CMK (cell line): ENCODE measurements at regions not wholly inside any gene's neighbourhood (a gene's known extent, or its start where the extent isn't known, plus 50 kb on each side); places are given as distances from the start of the nearest gene placed in this dataset.

ENCODE experiments used
- DNase-seq: peaks from one replicate; pipeline ENCODE4 v3.0.0-alpha.2; 2010; ENCODE audit warnings: low read depth

- DNase-seq: peak; percentile 24
These were observed 100.7 kb downstream of the ASB7 start for GRCh38 chr15:100703032-100703578.

DNA sequence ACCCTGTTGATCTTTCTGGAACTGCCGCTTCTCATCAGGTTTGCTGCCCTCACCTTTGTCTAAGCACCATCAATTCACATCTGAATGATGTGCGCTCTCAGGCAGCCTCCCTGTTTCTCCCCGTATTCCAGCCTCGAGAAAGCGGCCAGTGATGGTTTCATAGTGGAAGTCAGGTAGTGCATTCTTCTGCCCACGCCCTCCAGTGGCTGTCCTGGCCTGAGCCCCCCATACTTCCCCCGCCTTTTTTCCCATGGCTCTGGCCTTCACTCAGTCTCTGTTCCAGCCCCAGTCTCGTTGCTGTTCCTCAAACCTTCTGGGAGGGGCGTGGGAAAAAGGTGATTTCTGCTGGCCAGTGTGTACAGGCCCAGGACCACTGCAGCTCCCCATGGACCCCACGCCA lies 101.3 kb downstream of the ASB7 start:
- DNase-seq: no peak

DNA sequence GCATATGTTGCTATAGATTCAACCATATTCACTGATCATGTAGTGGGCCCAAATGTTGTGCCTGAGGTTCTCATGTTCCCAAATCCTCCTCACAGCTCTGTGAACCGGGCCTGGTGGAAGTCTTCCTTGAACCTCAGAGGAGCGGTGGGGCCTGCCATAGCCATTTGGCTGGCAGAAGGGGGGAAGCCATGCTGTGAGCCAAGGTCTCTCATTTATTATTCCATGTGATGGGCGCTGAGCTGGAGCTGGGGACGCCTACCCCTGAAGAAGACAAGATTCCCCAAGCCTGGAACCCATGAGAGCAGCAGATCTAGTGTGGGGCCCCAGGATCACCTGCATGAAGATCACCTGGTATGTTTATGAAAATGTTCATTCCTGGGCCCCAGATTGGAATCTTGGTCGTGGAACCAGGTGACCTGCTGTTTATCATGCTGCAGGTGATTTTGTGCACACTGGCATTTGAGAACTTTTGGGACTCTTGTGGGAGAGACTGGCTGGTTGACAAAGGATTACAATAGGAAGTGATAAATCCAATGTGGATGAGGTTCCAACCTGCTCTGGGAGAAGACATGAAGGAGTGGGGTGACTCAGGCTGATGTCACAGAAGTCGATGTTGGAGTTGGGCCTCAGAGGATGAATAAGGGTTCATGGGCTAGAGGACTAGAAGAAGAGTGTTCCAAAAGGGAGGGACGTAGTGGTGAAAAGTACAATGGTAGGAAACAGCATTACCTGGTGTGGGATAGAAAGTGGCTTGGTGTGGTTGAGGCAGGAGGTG lies 102.1 kb downstream of the ASB7 start:
- DNase-seq: no peak

GRCh38 chr15:100705065-100705464 lies 102.7 kb downstream of the ASB7 start:
- no peak for DNase-seq

GRCh38 chr15:100705841-100706240 lies 103.5 kb downstream of the ASB7 start:
- DNase-seq: no peak

DNA sequence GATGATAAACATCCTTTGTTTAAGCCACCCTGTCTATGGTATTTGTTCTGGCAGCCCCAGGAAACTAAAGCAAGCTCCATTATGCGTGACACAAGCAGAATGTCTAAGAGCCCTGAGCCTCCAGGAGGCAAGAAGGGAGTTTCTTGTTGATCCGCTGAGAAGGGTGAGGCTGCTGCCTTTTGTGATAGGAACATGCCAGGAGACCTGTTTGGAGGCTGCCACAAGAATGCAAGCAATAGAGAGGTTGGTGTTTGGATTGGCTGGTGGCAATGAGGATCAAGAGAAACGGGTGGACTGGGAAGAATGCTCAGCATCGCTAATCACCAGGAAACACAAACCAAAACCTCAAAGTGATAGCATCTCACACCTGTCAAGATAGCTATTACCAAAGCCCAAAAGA lies 104.8 kb downstream of the ASB7 start:
- DNase-seq: no peak

GRCh38 chr15:100708916-100709315 lies 106.5 kb downstream of the ASB7 start:
- DNase-seq: no peak

DNA sequence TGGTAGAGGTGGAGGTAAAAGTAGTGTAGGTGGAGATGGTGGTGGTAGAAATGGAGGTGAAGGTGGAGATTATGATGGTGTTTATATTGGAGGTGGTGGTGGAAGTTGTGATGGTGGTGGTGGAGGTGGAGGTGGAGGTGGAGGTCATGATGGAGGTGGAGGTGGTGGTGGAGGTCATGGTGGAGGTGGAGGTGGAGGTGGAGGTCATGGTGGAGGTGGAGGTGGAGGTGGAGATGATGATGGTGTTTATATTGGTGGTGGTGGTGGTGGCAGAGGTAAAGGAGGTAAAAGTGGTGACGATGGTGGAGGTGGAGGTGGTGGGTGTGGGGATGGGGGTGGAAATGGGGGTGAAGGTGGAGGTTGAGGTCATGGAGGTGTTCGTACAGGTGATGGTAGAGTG lies 107.8 kb downstream of the ASB7 start:
- DNase-seq: no peak

GRCh38 chr15:100710744-100711515 lies 108.5 kb downstream of the ASB7 start:
- no peak for DNase-seq

DNA sequence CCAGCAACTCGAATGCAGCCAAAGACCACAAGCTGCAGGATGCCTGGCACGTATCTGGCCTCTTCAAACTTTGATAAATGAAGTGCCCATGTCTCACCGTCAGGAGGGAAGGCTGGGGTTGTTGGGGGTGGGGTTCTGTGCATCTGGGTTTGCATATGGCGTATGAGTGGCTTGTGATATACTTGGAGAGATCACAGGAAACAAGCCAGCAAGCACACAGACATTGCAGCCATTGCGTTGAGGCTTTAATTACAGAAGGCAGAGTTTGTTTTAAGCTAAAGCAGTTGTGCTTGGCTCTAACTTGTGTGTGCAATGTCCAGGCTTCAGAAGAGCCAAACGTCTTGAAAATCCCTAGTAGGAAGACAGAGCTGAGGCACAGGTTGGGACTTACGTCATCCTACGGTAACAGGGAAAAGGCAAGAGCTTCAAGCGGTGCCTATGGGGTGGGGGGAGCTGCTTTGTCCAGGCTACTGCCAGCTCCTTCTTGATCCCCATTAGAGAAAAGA lies 109.2 kb downstream of the ASB7 start:
- DNase-seq: no peak

DNA sequence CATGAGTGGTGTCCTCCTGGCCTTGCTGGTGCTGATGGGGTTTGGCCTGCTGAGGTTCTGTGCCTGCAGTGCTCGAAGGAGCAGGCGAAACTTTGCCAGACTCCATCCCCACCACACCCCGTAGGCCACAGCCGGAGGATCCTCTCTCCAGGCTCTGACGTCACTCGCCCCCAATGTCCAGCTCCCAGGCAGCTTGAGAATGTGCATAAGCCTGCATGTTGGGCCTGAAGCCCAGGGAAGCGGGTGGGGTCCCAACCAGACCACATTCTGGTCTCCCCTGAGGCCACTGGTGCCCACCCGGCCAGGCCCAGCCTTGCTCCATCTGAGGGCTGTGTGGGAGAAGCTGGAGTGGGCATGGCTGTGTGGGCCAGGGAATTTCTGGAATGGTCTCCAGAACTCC lies 109.8 kb downstream of the ASB7 start:
- no peak for DNase-seq

- DNase-seq: no peak
These were observed 110.9 kb downstream of the ASB7 start for GRCh38 chr15:100713163-100713867.

GRCh38 chr15:100714034-100714748 lies 111.8 kb downstream of the ASB7 start:
- DNase-seq: no peak

DNA sequence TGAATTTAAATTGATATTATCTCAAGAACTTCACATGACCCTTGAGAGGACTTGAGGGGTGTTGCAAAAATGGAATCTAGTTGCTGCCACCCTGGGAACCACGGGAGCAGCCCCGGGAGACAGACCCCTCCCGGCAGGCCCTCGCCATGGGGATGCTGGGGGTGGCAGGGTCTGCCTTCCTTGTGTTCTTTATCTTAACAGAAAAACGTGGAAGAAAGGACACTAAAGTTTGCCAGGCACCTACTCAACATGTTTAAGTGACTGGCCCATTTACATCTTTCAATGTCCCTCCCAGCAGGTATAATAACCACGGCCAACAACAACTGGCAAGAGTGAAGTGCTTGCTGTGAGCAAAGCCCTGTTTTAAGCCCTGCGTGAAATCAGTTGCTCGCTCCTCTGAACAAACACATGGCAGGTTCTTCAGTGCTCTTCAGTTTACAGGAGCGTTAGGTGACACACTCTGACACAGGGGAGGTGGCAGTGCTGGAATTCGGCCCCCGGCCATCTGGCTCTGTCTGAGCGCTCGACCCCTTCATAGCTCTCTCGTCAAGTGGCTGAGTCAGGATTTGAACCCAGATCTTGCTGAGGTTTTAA lies 112.5 kb downstream of the ASB7 start:
- no peak for DNase-seq

DNA sequence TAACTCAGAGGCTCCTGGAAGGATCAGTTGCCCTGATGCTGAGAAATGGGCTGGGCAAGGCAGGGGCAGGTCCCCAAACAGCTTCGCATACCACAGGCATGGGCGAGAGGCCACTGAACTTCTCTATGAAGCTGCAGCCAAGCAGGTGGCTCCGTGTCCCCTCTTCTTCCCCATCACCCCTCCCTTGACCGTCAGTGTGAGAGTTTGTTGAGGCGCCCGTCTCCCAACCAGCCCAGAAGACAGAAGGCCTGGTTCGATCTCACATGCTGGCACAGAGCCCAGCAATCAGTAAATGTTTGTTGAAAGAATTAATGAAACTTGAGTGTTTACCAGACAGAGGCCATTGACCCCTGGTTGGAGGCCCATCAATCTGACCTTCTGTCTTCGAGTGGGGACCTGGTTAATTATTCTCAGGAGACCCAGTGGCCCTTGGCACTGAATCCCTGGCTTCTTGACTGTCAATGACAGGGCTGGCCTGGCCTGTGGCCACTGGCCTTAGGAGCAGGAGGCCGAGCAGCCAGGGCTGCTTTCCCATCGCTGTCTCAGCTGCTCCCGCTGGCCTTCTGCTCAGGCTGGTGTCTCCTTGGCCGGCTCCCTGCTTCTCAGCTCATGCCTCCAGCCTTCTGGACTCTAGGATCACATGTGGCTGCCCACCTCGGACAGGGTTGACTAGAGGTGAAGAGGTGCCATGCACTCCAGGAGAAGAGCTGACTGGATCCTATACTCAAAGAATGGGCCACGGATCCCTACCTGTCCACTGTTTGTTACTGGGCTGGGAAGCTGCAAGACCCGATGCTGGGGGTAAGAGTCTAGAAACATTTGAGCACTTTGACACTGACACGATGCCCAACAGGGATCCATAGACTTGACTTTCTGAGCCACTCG lies 113.4 kb downstream of the ASB7 start:
- no peak for DNase-seq

DNA sequence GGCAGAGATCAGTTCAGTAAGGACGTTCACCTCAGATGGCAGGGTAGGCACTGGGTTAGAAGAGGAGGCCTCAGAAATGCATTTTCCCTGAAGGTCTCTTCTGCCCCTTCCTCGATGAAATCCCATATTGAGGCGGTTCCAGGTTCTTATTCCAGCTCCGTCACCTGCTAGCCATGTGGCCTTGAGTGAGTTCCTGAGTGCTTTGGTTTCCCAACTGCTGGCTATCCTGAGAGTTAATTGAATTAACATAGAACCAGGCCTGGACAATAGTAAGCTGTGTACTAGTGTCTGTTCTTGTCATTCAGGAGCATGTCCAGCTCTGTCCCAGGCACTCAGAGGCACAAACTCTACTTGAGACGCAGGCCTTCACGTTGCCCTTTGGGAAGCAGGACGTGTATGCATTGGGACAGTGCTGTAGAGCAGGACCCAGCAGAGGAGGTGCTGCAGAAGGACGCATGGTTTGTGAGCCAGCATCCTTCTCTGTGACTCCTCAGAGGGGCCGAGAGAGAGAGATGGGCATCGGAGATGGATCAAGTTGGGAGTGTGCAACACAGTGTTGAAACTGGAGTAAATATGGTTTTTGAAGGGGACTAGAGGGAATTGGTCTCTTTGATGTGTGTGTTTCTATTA lies 114.2 kb downstream of the ASB7 start:
- no peak for DNase-seq

GRCh38 chr15:100717596-100717995 lies 115.2 kb downstream of the ASB7 start:
- no peak for DNase-seq

DNA sequence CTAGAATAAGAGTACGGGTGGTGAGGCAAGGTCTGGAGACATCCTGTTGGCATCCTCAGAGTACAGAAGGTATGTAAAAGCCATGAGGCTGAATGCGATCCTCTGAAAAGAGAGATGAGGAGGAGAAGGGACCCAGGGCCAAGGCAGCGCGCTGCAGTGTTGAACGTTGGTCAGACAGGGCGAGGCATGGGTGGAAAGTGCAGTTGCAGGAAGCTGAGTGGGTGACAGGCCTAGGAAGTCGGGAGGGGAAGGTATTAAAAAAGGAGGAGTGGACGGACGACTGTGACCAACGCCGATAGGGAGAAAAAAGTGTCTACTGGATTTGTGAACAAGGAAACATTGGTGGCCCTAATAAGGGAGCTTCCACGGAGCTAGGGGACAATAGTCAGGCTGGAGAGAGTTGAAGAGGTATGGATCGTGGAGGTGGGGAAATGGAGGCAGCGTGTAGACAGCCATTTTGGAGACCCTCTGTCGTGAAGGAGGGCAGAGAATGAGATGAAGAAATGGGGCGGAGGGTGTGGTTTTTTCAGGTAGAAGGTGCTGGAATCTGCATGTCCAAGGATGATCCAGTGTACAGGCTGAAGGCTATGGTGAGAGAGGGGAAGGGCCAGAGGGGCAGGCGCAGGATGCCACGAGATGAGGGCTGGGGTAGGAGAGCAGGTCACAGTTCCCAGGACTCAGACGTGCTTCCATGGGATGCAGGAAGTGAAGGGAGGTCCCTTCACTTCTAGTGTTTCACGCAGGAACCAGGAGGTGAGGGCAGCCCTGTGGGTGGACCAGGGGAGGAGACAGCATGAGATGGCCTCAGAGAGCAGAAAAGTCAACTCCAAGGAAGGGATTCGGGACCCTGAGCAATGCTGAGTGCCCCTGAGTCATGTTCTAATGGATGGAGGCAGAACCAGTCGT lies 115.9 kb downstream of the ASB7 start:
- DNase-seq: no peak
